ENCODE measurements at regions not wholly inside any gene's neighbourhood (a gene's known extent, or its start where the extent isn't known, plus 50 kb on each side); places are given as distances from the start of the nearest gene placed in this dataset.

GRCh38 chr18:45277908-45278307, 337.4 kb upstream of the SLC14A2 start:
- no peak for TF ChIP-seq CTCF (IDR thresholded peaks at IDR 0.05; ENCODE audit: insufficient read depth, low read length, missing control alignments)
- H3K4me3 ChIP-seq (ENCODE audit: low read depth, low read length), result no peak overlapping the region
- CTCF ChIA-PET, result interaction anchor here (1.0 to 1.6 kb wide), 2 partner anchors 9 to 10 kb away, joined by 3 read pairs; no protein-coding TSS in a partner anchor
- POLR2A ChIA-PET, result no interaction called here
- DNase-seq (ENCODE audit: low read depth, low spot score), result no peak

- H3K4me3 ChIP-seq (ENCODE audit: low read depth, low read length), result no peak overlapping the region
- ChIA-PET POLR2A (no interaction called here), CTCF (interaction anchor here (1.4 kb wide), 1 partner anchor 7 kb away, joined by 3 read pairs; no protein-coding TSS in a partner anchor)
- DNase-seq (ENCODE audit: low read depth, low spot score), result no peak
- TF ChIP-seq CTCF (IDR thresholded peaks at IDR 0.05; ENCODE audit: insufficient read depth, low read length, missing control alignments), result no peak
Observed at GRCh38 chr18:45280481-45281276, 334.6 kb upstream of the SLC14A2 start.

- no peak for TF ChIP-seq CTCF (IDR thresholded peaks at IDR 0.05; ENCODE audit: insufficient read depth, low read length, missing control alignments)
- no peak for DNase-seq (ENCODE audit: low read depth, low spot score)
- ChIA-PET CTCF (interaction anchor here (0.7 kb wide), 1 partner anchor 35 kb away, joined by 3 read pairs; no protein-coding TSS in a partner anchor), POLR2A (no interaction called here)
- no peak overlapping the region for H3K4me3 ChIP-seq (ENCODE audit: low read depth, low read length)
Observed at GRCh38 chr18:45282101-45282812, 333.0 kb upstream of the SLC14A2 start.

- ChIA-PET POLR2A (no interaction called here), CTCF (interaction anchor here (0.8 to 1.7 kb wide), 3 partner anchors 9 to 10 kb away, joined by 3 to 5 read pairs (median 4); no protein-coding TSS in a partner anchor)
Observed at GRCh38 chr18:45284174-45284573, 331.1 kb upstream of the SLC14A2 start.

GRCh38 chr18:45284851-45285250, 330.4 kb upstream of the SLC14A2 start:
- POLR2A ChIA-PET, result no interaction called here
- CTCF ChIA-PET, result interaction anchor here (1.4 to 1.7 kb wide), 2 partner anchors 10 to 11 kb away, joined by 4 to 5 read pairs; no protein-coding TSS in a partner anchor
- TF ChIP-seq CTCF (IDR thresholded peaks at IDR 0.05; ENCODE audit: insufficient read depth, low read length, missing control alignments), result no peak
- no peak for DNase-seq (ENCODE audit: low read depth, low spot score)
- H3K4me3 ChIP-seq (ENCODE audit: low read depth, low read length), result no peak overlapping the region

More at GRCh38 chr18:45284174-45284573, 331.1 kb upstream of the SLC14A2 start:
- DNase-seq (ENCODE audit: low read depth, low spot score), result no peak
- TF ChIP-seq CTCF (IDR thresholded peaks at IDR 0.05; ENCODE audit: insufficient read depth, low read length, missing control alignments), result no peak
- no peak overlapping the region for H3K4me3 ChIP-seq (ENCODE audit: low read depth, low read length)

GRCh38 chr18:45285251-45285650, 330.0 kb upstream of the SLC14A2 start:
- DNase-seq (ENCODE audit: low read depth, low spot score), result no peak
- ChIA-PET POLR2A (no interaction called here), CTCF (interaction anchor here (1.4 to 1.7 kb wide), 2 partner anchors 10 to 11 kb away, joined by 4 to 5 read pairs; no protein-coding TSS in a partner anchor)
- TF ChIP-seq CTCF (IDR thresholded peaks at IDR 0.05; ENCODE audit: insufficient read depth, low read length, missing control alignments), result no peak
- H3K4me3 ChIP-seq (ENCODE audit: low read depth, low read length), result no peak overlapping the region

Measured in AG04449 (cell line).